ENCODE measurements at regions not wholly inside any gene's neighbourhood (a gene's known extent, or its start where the extent isn't known, plus 50 kb on each side); places are given as distances from the start of the nearest gene placed in this dataset.
A peak's percentile ranks its signal among the peaks of the same experiment; 100 is the strongest.

DNA sequence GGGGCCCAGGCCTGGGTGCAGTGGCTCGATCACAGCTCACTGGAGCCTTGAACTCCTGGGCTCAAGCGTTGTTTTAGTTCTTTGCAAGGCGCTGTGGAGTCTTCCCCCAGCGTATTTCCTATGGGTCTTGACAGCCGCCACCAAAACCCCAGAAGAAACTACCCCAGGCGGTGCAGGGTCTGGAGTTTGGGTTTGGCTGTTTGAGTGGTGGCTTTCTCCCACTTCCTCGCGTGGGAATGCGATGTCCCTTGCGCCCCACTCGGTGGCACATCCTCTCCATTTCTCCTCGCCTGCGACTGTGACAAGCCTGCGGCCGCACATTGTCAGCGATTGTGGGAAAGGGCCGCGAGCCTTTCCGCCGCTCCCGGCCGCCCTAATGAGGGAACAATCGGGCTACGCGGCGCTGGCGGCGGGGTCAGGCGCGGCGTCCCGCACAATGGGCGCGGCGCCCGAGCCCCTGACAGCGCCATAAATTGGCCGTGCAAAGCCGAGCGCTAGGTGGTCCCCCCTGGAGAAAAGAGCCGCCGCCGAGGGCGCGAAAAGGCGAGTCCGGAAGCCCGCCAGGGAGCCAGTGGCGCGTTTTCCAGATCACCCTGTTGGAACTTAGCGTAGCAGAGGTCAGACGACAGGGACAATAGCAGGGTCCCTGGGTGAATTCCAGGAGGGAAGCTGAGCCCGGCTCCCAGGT is 194.9 kb upstream of the POU3F3 start:
- no peak for DNase-seq (ENCODE audit: low read depth in 3 of 3, low spot score in 2 of 3)

DNA sequence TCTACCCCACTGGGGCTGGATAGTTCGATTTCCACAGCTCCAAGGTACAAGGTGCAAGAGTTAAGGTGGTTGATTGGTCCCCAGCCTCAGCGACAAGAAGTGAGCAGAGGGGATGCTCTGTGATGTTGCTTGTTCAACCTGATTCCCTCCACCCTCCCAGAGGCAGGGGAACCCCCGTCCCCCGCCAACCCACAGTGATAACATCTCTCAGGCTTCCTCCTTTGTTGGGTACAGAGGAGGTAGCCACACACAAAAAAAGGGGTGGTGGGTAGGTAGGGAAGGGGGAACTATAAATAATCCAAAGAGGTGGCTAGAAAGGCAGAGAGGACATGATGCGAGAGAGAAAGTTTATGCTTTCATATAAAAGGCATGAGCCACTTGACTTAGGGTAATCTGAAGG is 192.9 kb upstream of the POU3F3 start:
- no peak for DNase-seq (ENCODE audit: low read depth in 3 of 3, low spot score in 2 of 3)

DNA sequence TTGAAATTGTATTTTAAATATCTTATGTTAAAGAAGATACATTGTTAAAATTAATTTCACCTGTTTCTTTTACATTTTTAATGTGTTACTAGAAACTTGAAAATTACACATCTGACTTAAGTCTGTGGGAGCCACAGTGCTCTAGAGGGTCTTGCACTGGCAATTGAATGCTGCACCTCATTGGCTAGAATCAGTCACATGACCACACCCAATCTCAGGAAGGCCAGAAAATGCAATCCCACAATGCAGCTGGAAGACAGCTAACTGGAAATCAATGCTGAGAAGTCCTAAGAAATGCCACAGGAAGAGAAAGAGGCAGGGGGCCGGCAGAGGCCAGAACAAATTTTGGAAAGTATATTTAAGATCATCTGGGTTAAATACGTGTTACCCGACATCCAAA is 189.2 kb upstream of the POU3F3 start:
- no peak for DNase-seq (ENCODE audit: low read depth in 3 of 3, low spot score in 2 of 3)

DNA sequence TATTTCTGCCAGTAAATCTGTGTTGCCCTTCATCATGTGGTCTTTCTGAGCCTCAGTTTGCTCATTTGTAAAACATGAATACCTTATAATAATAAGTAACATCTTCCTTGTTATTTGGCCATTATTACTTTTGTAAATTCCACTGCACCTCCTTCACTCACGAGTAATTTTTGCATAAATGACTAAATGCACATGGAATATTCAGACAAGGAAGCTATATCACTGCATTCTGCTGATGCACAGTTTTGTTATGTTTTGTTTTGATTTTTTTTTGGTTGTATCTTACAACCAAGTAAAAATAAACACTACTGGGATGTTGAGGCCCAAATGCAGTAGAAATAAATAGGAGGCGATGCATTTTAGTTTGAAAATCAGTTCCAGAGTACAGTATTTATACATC is 185.3 kb upstream of the POU3F3 start:
- DNase-seq (ENCODE audit: low read depth in 3 of 3, low spot score in 2 of 3) = no peak

DNA sequence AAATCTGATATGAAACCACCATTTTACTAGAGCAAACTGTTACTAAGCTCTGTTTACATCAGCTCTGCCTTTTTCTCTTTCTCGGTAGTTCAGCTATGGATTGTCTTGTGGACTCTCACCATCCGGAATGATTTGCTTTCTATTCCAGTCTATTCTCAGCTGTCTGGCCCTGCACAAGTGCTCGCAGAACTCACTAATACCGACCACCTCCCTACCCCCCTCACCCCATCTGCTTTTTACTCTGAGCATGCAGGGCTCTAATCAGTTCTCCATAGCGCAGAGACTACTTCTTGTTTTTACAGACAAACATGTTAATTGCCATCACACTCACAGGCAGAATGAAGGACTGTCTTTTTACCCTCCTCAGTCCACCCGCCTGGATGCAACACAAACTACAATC is 180.7 kb upstream of the POU3F3 start:
- no peak for DNase-seq (ENCODE audit: low read depth in 3 of 3, low spot score in 2 of 3)

DNA sequence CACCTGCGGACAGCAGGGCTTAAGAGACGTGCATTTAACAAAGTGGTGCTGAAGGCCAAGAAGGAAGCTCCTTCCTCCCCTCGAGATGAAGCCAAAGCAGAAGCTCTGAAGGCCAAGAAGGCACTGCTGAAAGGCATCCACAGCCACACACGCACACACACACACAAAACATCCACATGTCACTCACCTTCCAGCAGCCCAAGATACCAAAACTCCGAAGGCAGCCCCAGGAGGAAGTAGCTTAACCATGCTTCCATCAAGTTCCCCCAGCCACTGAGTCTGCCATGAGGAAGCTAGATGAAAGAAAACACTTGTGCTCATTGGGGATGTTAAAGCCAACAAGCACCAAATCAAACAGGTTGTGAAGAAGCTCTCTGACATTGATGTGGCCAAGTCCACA is 175.7 kb upstream of the POU3F3 start:
- DNase-seq (ENCODE audit: low read depth in 3 of 3, low spot score in 2 of 3) = no peak

DNA sequence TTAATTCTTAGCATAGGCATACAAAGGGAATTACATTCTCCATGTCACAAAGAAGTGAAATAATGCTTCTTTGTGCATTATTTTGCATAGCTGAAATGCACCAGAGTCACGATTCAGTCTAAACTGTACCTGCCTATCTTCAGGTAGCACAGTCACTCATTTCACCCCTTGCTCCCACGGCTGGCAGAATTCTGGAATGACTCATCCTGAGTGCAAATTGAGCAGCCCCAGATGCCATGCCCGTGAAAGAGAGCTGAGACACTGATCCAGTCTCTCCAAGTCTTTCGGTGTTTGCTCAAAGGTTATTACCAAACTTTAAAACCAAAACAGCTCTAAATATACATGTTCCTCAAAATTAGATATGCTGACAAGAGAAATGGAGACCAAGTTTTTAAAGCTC is 168.3 kb upstream of the POU3F3 start:
- DNase-seq (ENCODE audit: low read depth in 3 of 3, low spot score in 2 of 3) = no peak

DNA sequence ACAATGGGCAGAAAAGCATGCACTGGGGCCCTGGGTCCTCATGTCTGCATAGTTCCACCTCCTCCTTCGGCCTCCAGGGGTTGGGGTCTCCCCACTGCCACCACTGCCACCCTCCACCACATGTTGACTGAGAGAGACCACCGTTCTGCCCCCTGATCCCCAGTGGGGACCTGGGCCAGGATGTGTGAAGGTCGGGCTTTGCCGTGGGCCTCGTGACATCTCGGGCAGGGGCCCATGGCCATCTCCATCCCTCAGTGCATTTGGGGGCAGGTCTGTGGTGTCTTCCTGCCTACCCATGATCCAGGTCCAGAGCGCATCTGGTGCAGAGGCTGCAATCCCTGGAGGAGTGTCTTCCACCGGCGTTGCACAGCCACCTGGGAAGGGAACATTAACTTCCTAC is 166.8 kb upstream of the POU3F3 start:
- no peak for DNase-seq (ENCODE audit: low read depth in 3 of 3, low spot score in 2 of 3)

DNA sequence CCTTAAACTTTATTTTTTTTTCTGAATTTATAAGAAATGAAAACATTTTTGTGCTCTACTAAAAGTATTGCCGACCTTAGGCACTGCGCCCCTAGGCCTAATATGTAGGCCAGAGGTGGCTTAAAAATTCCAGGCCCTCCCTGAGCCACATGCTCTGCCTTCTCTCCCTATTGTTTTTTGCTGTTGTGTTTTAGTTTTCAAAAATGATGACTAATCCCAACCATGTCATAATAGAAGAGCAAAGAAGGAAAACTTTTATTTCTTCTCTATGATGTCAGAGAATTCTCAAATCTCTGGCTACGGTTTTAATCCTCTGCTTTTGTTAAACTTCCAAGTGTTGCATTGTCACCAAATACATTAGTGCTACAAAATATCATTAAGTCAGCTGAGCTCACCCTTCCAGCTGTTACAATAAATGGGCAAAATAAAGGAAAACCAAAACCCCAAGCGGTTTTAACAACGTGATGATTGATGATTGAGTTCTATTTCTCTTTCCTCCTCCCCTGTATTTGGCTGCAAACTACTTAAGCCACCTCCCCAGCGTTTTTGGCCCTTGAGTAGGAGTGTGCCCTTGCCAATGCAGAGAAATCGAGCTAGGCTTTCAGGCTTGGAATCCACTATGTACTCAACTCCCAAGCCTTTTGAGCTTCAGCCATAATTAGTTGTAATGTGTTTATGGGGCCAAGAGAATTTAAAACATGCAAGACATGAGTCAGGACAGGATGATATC is 163.5 kb upstream of the POU3F3 start:
- DNase-seq (ENCODE audit: low read depth in 3 of 3, low spot score in 2 of 3) = no peak

DNA sequence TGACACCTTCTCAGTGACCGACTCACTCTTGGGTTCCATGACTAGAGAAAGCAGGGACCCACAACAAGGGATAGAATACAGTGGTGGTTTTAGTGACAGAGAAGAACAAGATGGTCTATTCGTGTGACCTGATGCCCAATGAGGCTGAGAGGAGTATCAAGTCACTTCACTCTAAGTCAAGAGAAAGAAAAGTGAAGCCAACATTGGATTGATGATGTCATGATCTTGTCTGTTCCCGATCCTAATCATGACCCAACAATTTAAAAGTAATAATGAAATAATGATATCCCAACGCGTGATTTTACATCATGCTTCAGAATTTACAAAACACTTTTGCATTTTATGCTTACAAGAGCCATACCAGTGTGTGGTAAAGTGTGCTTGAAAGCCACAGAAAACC is 155.6 kb upstream of the POU3F3 start:
- no peak for DNase-seq (ENCODE audit: low read depth in 3 of 3, low spot score in 2 of 3)

DNA sequence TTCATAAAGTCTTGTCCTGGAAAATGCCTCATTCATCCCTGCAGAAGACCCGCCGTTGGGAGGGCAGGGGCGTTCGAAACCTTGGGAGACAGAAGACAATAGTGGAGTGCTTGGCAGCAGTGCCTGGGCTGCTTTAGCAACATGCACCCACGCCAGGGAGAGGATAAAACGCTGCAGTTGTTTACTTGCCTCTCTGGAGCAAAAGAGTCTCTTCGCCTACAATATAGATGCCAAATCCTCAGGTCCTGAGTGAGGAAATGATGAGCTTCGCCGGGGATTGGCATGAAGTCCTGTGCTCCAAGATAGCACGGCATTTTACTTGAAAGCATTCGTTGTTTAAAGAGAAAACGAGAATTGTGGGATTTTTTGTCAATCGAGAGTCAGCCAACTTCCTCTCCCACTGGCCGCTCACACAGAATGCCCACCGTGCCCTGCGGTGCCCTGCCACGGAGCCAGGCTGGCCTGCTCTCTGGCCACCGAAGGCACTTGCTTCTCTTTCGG is 152.5 kb upstream of the POU3F3 start:
- no peak for DNase-seq (ENCODE audit: low read depth in 3 of 3, low spot score in 2 of 3)

DNA sequence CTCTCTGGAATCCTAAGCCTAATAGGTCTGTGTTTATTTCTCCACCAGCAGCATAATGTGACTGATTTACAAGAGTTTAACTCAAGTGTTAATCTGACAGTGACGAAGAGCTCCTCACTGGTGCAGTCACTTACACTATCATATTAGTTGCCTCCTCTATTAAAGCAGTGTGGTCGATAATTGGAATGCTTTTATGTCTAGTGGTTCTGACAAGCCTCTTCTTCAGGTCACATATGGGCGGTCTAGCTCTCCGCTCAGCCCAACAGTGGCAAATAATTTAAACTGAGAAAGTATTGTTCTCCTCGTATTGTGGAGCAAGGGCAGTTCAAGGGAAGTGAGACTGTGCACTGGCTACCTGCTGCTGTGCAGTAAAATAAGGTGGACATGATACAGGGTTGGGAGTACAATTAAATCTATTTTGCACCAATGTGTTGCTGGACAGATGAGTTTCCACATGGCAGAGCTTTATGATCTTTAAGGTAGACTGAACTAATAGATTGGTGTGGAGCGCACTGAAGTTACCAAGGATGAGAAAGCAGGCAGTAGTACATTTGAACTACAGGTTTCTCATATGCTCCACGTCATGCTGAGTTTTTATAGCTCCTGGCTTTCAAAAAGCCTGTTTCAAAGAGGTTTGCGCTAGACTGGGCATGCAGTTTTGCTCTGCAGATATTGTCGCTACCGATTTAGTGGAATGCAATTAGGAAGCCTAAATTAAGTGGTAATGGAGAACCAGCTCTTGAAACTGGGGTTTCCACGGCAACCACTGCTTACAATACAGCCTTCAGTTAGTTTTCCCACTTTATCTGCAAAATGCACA is 151.7 kb upstream of the POU3F3 start:
- peak; percentile 41 to 61 (median 55) for DNase-seq (ENCODE audit: low read depth in 3 of 3, low spot score in 2 of 3)

DNA sequence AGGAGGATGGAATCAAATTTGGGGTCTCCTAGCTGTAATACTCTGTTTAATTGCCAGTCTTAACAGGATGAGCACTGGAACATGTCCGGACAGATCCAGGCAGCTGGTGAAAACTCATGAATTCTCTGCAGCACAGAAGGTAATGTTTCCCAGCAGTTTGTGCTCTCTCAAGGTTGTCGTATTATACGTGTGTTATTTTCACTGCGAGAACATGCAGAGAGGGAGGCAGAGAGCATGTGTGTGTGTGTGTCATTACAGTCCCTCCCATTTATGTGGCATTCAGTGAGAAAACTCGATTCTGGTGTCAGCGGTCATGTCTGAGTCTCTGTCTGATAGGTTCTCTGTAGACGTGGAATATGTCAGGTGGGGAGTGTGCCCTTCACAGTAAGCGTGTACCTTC is 150.2 kb upstream of the POU3F3 start:
- no peak for DNase-seq (ENCODE audit: low read depth in 3 of 3, low spot score in 2 of 3)

DNA sequence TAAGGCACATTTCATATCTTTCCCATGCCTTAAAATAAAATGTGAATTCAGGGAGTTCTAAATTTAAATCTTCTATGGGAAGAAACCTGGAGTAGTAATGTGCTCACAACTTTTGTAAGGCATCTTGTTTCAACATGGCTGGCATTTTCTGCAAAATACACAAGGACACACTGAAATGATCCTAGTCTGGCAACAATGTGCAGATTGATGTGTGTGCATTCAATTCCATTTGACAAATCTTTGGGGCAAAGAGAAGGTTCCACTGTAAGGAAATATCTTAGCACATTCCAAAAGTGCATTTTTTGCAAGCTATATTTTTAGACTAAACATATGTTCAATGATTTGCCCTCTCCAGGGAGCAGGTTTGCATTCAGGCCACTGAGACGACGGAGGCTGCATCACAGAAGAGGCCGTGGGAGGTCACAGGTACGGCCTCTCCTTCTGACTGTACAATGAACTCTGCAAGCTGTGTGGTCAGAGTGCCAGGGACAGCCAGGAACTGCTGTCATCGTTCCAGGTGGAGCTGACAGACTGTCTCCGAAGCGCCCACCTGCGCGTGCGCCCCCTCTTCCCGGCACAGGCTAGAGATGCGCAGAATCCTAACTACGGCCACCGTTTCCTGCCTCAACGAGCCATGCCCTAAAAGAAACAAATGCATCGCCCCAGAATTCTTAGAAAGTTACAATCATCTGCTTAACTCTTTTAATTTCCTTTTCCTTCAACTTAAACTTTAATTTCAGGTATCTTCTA is 149.2 kb upstream of the POU3F3 start:
- DNase-seq (ENCODE audit: low read depth in 3 of 3, low spot score in 2 of 3) = no peak

DNA sequence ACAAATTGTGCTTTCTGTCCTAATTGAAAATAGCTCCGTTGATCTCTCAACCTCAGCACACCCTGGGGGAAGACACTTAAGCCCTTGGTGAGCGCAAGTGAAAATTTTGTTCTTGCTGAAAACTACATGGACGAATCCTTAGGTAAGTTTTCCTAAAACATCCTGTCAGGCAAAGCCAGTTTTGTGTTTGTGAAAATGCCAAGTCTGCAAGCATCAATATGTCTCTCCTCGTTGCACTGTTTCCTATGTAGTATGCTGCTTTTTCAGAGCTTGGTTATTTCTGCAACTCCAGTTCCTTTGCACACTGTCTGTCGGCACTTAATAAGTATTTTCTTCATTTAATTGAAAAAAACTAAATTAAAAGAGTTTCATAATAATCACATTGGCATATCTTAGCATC is 146.9 kb upstream of the POU3F3 start:
- DNase-seq (ENCODE audit: low read depth in 3 of 3, low spot score in 2 of 3) = no peak

DNA sequence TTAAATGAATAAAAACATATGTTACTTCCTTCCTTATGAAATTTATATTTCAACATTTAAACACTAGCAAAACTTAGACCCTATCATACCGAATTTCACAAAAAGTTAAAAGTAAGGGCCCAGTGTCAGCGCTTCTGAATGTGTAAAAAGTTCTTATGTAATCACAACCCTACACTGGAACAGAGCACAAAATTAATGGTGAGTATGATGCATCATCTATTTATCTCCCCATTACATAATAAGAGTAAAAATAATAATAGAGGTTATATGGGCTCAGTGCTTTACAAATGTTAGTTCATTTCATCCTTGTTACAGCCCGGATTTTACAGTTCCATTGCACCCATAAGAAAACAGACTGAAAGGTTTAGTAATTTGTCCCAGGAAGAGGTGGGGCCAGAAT is 144.9 kb upstream of the POU3F3 start:
- DNase-seq (ENCODE audit: low read depth in 3 of 3, low spot score in 2 of 3) = no peak

DNA sequence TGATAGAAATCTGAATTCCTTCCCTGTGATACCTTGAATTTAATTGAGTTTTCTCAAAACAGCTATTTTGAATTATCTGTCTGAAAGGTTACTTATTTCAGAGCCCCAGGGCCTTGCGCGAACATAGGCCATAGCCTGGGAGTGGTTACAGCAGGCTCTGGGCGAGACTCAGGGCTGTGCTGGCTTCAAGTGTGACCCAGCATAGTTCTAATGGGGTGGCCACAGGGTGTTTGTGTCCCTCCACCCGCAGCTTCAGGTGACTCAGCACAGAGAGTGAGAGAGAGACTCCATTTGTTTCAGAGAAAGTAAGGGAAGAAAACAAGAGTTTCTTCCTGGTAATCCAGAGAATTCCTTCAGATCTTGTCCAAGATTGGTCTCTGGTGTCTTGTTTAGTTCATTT is 137.9 kb upstream of the POU3F3 start:
- DNase-seq (ENCODE audit: low read depth in 3 of 3, low spot score in 2 of 3) = no peak

DNA sequence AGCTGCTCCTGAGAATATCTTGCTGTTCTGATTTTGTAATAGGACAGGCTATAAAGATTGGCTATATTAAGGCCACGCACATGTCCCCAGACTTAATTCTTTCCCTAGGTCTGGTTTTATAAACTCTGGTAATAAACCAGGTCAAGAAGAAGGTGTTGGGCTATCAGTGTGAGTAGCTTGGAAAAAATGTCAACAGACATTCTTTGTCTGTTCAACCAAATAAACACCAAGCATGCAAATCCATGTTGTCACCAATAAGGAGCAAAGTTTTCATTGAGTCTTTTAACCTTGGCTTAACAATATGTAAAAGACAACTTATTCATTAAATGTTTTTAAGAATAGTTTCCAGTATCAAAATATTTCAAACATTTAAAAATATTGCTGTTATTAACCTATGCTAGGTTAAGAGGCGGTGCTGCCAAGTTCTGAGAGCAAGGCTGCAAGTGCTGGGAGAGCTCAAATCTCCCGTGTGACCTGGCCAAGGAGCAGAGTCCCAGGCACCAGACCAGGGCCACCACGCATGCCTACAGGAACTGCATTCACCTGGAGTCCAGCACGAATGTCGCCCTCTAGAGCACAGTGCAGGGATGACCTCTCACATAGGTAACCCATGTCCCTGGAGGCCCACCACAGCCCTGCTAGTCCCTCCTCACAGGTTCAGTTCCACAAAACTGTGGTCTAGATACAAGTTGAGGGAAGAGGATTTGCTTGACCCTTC is 120.5 kb upstream of the POU3F3 start:
- no peak for DNase-seq (ENCODE audit: low read depth in 3 of 3, low spot score in 2 of 3)

DNA sequence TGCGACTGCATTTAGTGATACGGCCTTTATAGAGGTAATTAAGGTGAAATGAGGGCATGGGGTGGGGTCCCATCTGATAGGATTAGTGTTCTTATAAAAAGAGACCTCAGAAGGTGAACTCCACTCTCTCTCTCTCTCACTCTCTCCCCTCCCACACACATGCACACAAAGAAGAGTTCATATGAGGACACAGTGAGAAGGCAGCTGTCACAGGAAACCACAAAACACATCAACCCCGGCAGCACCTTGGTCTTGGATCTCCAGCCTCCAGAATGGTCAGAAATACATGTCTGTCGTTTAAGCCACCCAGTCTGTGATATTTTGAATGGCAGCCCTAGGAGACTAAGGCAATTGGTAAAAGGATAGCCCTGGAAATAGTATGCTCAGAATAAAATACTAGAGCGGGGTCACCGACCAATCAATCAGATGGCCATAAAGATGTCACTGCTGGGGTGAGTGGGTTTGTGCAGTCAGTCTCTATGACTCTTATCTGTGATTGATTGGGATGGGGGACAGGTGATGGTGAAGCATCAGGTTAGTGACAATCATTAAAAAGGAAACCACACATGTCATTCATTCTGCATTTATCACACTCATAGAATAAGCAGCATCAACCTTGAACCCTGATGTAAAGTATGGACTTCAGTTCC is 118.9 kb upstream of the POU3F3 start:
- DNase-seq (ENCODE audit: low read depth in 3 of 3, low spot score in 2 of 3) = no peak

DNA sequence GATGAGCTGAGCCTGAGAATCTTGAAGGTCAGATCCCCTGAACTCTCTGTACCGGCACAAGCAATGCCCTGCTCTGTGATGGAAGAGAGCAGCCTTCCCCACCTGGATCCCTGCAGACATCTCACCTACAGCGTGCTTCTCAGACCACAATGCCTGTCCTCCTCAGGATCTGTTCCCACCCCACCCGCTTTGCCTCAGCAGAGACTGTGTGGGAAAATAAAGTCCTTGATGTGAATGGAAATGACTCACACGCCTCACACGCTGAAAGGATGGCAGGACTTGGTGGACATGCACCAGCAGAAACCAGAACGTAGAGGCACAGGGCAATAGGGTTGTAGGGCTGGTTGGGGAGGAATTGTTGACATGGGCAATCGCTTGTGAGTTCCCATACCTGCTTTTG is 117.9 kb upstream of the POU3F3 start:
- DNase-seq (ENCODE audit: low read depth in 3 of 3, low spot score in 2 of 3) = no peak

Measured in right renal cortex interstitium (tissue), 3 donors.